Right lobe of liver (tissue), 4 donors: ENCODE measurements at regions not wholly inside any gene's neighbourhood (a gene's known extent, or its start where the extent isn't known, plus 50 kb on each side); places are given as distances from the start of the nearest gene placed in this dataset.

Experiments used
- CTCF ChIP-seq, 4 donors: fragments of 200-600 bp in 3 of 4; fragments of 450-650 bp in 1 of 4; IDR thresholded peaks; one replicate each; pipeline versions ENCODE4 v1.5.1 to v1.8.0; 2016 to 2022; ENCODE audit warnings: antibody characterized with exemption in 4 of 4, mild to moderate bottlenecking in 2 of 4
- POLR2A ChIP-seq: fragments of 450-650 bp; IDR thresholded peaks from one replicate; pipeline ENCODE4 v1.6.1; 2017; ENCODE audit warnings: antibody characterized with exemption, mild to moderate bottlenecking
- donor health status: DM: no; HTN: no; CAD: no.
- donor health status: DM: no; HTN: no; CAD: no.
- donor health status: DM: no; HTN: yes; CAD: no.

DNA sequence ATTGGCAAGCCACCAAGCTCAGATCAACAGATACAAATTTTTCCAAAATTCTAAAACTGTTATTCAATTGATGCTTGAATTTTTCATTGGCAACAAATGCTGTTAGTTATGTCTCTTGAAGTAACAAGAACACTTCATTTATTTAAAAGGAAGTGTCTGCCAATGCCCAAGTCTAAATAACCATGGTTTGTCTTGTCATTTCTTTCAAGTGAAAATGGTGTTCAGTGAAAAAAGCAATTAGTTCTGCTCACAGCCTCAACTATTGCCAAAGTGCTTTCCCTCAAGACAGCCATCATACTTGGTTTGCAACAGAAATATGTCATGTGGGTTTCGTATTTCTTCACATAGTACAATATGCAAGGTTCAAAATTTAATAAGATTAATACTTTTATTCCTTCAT is 312.6 kb upstream of the LMCD1 start:
- TF ChIP-seq CTCF (IDR thresholded peaks at IDR 0.05) (no peak), POLR2A (no peak)
